ENCODE measurements at regions not wholly inside any gene's neighbourhood (a gene's known extent, or its start where the extent isn't known, plus 50 kb on each side); places are given as distances from the start of the nearest gene placed in this dataset.

DNA sequence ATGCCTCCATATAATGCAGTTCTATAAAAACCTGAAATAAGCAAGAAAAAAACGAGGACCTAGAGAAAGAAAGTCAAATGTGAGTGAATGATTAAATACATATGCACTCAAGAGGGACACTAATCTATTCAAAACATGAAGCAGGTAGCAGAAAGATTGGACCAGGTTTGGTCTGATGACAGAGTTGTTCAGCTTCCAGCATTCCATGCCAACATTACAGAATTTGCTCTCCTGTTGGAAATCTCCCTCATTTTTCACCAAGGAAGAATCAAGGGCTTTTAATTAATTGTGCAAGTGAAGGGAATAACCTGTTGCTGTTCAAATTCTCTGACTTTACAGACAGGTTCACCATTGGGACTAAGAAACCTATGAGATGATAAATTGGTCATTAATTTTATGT lies 379.0 kb upstream of the RASGEF1B start:
- H4K5ac ChIP-seq (ENCODE audit: low read length), result no peak overlapping the region
- H2BK15ac ChIP-seq (replicated peaks; ENCODE audit: low read depth), result no peak overlapping the region
- no peaks in the 10 kb centered on the region for H3K79me2 ChIP-seq (ENCODE audit: control insufficient read depth, insufficient read depth, low read length)
- no peak overlapping the region for H3K4me3 ChIP-seq (ENCODE audit: low read length)
- no peaks in the 10 kb centered on the region for H3K4me1 ChIP-seq (ENCODE audit: control insufficient read depth, low read depth, low read length)
- H3K79me1 ChIP-seq (ENCODE audit: low read length), result no peaks in the 10 kb centered on the region
- no peaks in the 10 kb centered on the region for H3K27me3 ChIP-seq (ENCODE audit: insufficient read depth, low read length, poor library complexity)
- H3K36me3 ChIP-seq (ENCODE audit: control insufficient read depth, insufficient read depth, low read length), result no peaks in the 10 kb centered on the region
- no peak for DNase-seq
- no peak overlapping the region for H3K4ac ChIP-seq (ENCODE audit: low read depth, low read length)
- no peak overlapping the region for H4K8ac ChIP-seq (ENCODE audit: low read depth, low read length)
- WGBS (ENCODE audit: extremely low coverage, insufficient coverage, low lambda C conversion rate), result no CpG with 5 or more reads among the region's 1 CpG
- H3K56ac ChIP-seq (ENCODE audit: low read length), result no peak overlapping the region
- H3K18ac ChIP-seq (ENCODE audit: low read length), result no peak overlapping the region
- H2BK5ac ChIP-seq (ENCODE audit: low read length), result no peak overlapping the region
- no peak overlapping the region for H2BK120ac ChIP-seq (ENCODE audit: low read depth, low read length)
- no peak overlapping the region for H2AK5ac ChIP-seq (ENCODE audit: low read length)
- no peak overlapping the region for H3K23ac ChIP-seq (ENCODE audit: low read length)
- H3K4me2 ChIP-seq (ENCODE audit: low read length), result no peak overlapping the region
- no peak overlapping the region for H3K27ac ChIP-seq (ENCODE audit: low read depth, low read length)
- H3K9ac ChIP-seq (ENCODE audit: low read length), result no peak overlapping the region

DNA sequence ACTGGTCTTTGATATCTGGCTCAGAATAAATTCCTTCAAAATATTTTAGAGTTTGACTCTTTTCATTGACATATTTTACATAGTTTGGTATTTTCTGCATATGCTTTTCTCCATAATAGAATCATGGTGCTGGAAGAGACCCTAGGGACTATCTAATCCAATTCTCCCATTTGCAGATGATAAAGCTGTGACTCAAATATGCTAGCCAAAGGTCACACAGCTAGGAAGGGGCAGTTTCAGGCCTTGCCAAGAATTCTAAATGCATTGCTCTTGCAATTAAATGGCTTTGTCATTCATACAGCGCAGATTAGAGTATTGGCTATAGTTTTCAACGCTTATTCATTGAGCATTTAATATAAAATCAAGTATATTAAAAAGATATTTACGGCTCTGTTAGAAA lies 374.1 kb upstream of the RASGEF1B start:
- Histone ChIP-seq H3K23ac (ENCODE audit: low read length) (no peak overlapping the region), H3K4ac (ENCODE audit: low read depth, low read length) (no peak overlapping the region), H3K27ac (ENCODE audit: low read depth, low read length) (peak overlapping the region; percentile 16), H2BK120ac (ENCODE audit: low read depth, low read length) (no peak overlapping the region), H4K5ac (ENCODE audit: low read length) (no peak overlapping the region), H3K4me2 (ENCODE audit: low read length) (no peak overlapping the region), H3K56ac (ENCODE audit: low read length) (no peak overlapping the region), H3K4me1 (ENCODE audit: control insufficient read depth, low read depth, low read length) (peaks cover 3% of the 10 kb centered on the region), H2BK5ac (ENCODE audit: low read length) (peak overlapping the region; percentile 41), H3K4me3 (ENCODE audit: low read length) (no peak overlapping the region), H3K18ac (ENCODE audit: low read length) (no peak overlapping the region), H2AK5ac (ENCODE audit: low read length) (no peak overlapping the region), H3K27me3 (ENCODE audit: insufficient read depth, low read length, poor library complexity) (no peaks in the 10 kb centered on the region), H4K8ac (ENCODE audit: low read depth, low read length) (no peak overlapping the region), H3K79me1 (ENCODE audit: low read length) (no peaks in the 10 kb centered on the region), H3K36me3 (ENCODE audit: control insufficient read depth, insufficient read depth, low read length) (no peaks in the 10 kb centered on the region), H2BK15ac (replicated peaks; ENCODE audit: low read depth) (no peak overlapping the region), H3K79me2 (ENCODE audit: control insufficient read depth, insufficient read depth, low read length) (no peaks in the 10 kb centered on the region), H3K9ac (ENCODE audit: low read length) (no peak overlapping the region)
- DNase-seq, result peak; percentile 73
- WGBS (ENCODE audit: extremely low coverage, insufficient coverage, low lambda C conversion rate), result 100% methylated on average over 1 of the region's 3 CpGs

- H3K36me3 ChIP-seq (ENCODE audit: control insufficient read depth, insufficient read depth, low read length), result no peaks in the 10 kb centered on the region
- H3K23ac ChIP-seq (ENCODE audit: low read length), result no peak overlapping the region
- no peak overlapping the region for H4K5ac ChIP-seq (ENCODE audit: low read length)
- H3K79me2 ChIP-seq (ENCODE audit: control insufficient read depth, insufficient read depth, low read length), result no peaks in the 10 kb centered on the region
- no peak overlapping the region for H4K8ac ChIP-seq (ENCODE audit: low read depth, low read length)
- H3K9ac ChIP-seq (ENCODE audit: low read length), result peak overlapping the region; percentile 25
- H2AK5ac ChIP-seq (ENCODE audit: low read length), result no peak overlapping the region
- H3K56ac ChIP-seq (ENCODE audit: low read length), result peak overlapping the region; percentile 78
- no peaks in the 10 kb centered on the region for H3K79me1 ChIP-seq (ENCODE audit: low read length)
- no peaks in the 10 kb centered on the region for H3K27me3 ChIP-seq (ENCODE audit: insufficient read depth, low read length, poor library complexity)
- no peak overlapping the region for H2BK120ac ChIP-seq (ENCODE audit: low read depth, low read length)
- H3K18ac ChIP-seq (ENCODE audit: low read length), result peak overlapping the region; percentile 92
- WGBS (ENCODE audit: extremely low coverage, insufficient coverage, low lambda C conversion rate), result no CpG with 5 or more reads among the region's 2 CpGs
- H3K4me2 ChIP-seq (ENCODE audit: low read length), result no peak overlapping the region
- no peak overlapping the region for H3K4ac ChIP-seq (ENCODE audit: low read depth, low read length)
- no peak overlapping the region for H3K4me3 ChIP-seq (ENCODE audit: low read length)
- peak overlapping the region; percentile 80 for H3K27ac ChIP-seq (ENCODE audit: low read depth, low read length)
- H3K4me1 ChIP-seq (ENCODE audit: control insufficient read depth, low read depth, low read length), result peaks cover 3% of the 10 kb centered on the region
- peak overlapping the region; percentile 85 for H2BK15ac ChIP-seq (replicated peaks; ENCODE audit: low read depth)
- peak; percentile 97 for DNase-seq
- peak overlapping the region; percentile 82 for H2BK5ac ChIP-seq (ENCODE audit: low read length)
Measured at GRCh38 chr4:81845273-81845672, 373.6 kb upstream of the RASGEF1B start.

DNA sequence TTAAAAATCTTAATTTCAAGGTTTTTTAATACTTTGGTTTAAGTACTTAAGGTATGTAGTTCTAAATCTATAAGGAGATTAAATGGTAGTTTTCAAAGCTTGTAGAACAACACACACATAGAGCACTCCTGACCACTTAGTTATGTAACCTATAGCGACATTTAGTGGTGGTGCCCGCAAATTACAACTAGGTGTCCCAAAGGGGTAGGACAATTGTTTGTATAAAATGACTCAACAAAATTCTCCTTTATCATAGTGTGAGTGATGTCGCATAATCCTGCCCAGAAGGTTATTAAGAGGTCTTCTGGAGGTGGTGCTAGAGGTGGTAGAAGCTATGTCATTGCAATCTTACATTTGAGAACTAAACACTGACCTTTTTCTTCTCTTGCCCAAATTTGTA lies 373.0 kb upstream of the RASGEF1B start:
- peak; percentile 95 for DNase-seq
- no peak overlapping the region for H3K4me3 ChIP-seq (ENCODE audit: low read length)
- no peaks in the 10 kb centered on the region for H3K27me3 ChIP-seq (ENCODE audit: insufficient read depth, low read length, poor library complexity)
- H3K27ac ChIP-seq (ENCODE audit: low read depth, low read length), result peak overlapping the region; percentile 80
- H2AK5ac ChIP-seq (ENCODE audit: low read length), result no peak overlapping the region
- peaks cover 3% of the 10 kb centered on the region for H3K4me1 ChIP-seq (ENCODE audit: control insufficient read depth, low read depth, low read length)
- peak overlapping the region; percentile 92 for H3K18ac ChIP-seq (ENCODE audit: low read length)
- no CpG with 5 or more reads among the region's 3 CpGs for WGBS (ENCODE audit: extremely low coverage, insufficient coverage, low lambda C conversion rate)
- no peak overlapping the region for H4K5ac ChIP-seq (ENCODE audit: low read length)
- no peak overlapping the region for H4K8ac ChIP-seq (ENCODE audit: low read depth, low read length)
- H3K79me1 ChIP-seq (ENCODE audit: low read length), result no peaks in the 10 kb centered on the region
- peak overlapping the region; percentile 78 for H3K56ac ChIP-seq (ENCODE audit: low read length)
- no peak overlapping the region for H3K4me2 ChIP-seq (ENCODE audit: low read length)
- peak overlapping the region; percentile 25 for H3K9ac ChIP-seq (ENCODE audit: low read length)
- peak overlapping the region; percentile 85 for H2BK15ac ChIP-seq (replicated peaks; ENCODE audit: low read depth)
- H2BK5ac ChIP-seq (ENCODE audit: low read length), result peak overlapping the region; percentile 82
- H3K79me2 ChIP-seq (ENCODE audit: control insufficient read depth, insufficient read depth, low read length), result no peaks in the 10 kb centered on the region
- no peak overlapping the region for H3K23ac ChIP-seq (ENCODE audit: low read length)
- H2BK120ac ChIP-seq (ENCODE audit: low read depth, low read length), result no peak overlapping the region
- H3K36me3 ChIP-seq (ENCODE audit: control insufficient read depth, insufficient read depth, low read length), result no peaks in the 10 kb centered on the region
- no peak overlapping the region for H3K4ac ChIP-seq (ENCODE audit: low read depth, low read length)

- H3K23ac ChIP-seq (ENCODE audit: low read length), result no peak overlapping the region
- H3K4me3 ChIP-seq (ENCODE audit: low read length), result no peak overlapping the region
- H3K9ac ChIP-seq (ENCODE audit: low read length), result no peak overlapping the region
- no peaks in the 10 kb centered on the region for H3K4me1 ChIP-seq (ENCODE audit: control insufficient read depth, low read depth, low read length)
- H2BK15ac ChIP-seq (replicated peaks; ENCODE audit: low read depth), result no peak overlapping the region
- DNase-seq, result no peak
- H2BK120ac ChIP-seq (ENCODE audit: low read depth, low read length), result no peak overlapping the region
- H3K4me2 ChIP-seq (ENCODE audit: low read length), result no peak overlapping the region
- H3K79me1 ChIP-seq (ENCODE audit: low read length), result no peaks in the 10 kb centered on the region
- no peak overlapping the region for H3K56ac ChIP-seq (ENCODE audit: low read length)
- H3K4ac ChIP-seq (ENCODE audit: low read depth, low read length), result no peak overlapping the region
- no CpG with 5 or more reads among the region's 1 CpG for WGBS (ENCODE audit: extremely low coverage, insufficient coverage, low lambda C conversion rate)
- H2BK5ac ChIP-seq (ENCODE audit: low read length), result no peak overlapping the region
- H4K8ac ChIP-seq (ENCODE audit: low read depth, low read length), result no peak overlapping the region
- no peak overlapping the region for H2AK5ac ChIP-seq (ENCODE audit: low read length)
- no peak overlapping the region for H3K27ac ChIP-seq (ENCODE audit: low read depth, low read length)
- H3K27me3 ChIP-seq (ENCODE audit: insufficient read depth, low read length, poor library complexity), result no peaks in the 10 kb centered on the region
- H3K36me3 ChIP-seq (ENCODE audit: control insufficient read depth, insufficient read depth, low read length), result no peaks in the 10 kb centered on the region
- no peak overlapping the region for H3K18ac ChIP-seq (ENCODE audit: low read length)
- no peaks in the 10 kb centered on the region for H3K79me2 ChIP-seq (ENCODE audit: control insufficient read depth, insufficient read depth, low read length)
- H4K5ac ChIP-seq (ENCODE audit: low read length), result no peak overlapping the region
Measured at GRCh38 chr4:81839347-81840042, 367.8 kb upstream of the RASGEF1B start.

DNA sequence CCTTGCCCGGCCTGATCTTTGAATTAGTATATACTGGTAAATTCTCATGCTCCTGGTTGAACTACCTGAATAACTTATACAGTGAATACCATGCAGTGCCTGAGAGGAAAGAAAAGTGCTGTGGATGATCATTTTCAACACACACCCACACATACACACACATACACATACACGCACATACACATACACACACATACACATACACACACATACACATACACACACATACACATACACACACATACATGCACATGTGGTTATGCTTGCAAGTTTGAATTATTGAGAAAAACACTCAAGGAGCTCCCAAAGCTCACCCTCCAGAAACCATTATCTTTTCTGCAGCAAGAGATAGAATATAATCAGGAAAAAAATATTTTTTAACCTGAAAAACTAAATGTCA lies 366.9 kb upstream of the RASGEF1B start:
- H2BK120ac ChIP-seq (ENCODE audit: low read depth, low read length), result no peak overlapping the region
- H3K27ac ChIP-seq (ENCODE audit: low read depth, low read length), result no peak overlapping the region
- no peaks in the 10 kb centered on the region for H3K36me3 ChIP-seq (ENCODE audit: control insufficient read depth, insufficient read depth, low read length)
- no peaks in the 10 kb centered on the region for H3K4me1 ChIP-seq (ENCODE audit: control insufficient read depth, low read depth, low read length)
- H3K4me2 ChIP-seq (ENCODE audit: low read length), result no peak overlapping the region
- WGBS (ENCODE audit: extremely low coverage, insufficient coverage, low lambda C conversion rate), result 89% methylated on average over 1 of the region's 2 CpGs
- H3K4ac ChIP-seq (ENCODE audit: low read depth, low read length), result no peak overlapping the region
- no peaks in the 10 kb centered on the region for H3K79me1 ChIP-seq (ENCODE audit: low read length)
- H3K4me3 ChIP-seq (ENCODE audit: low read length), result no peak overlapping the region
- no peaks in the 10 kb centered on the region for H3K79me2 ChIP-seq (ENCODE audit: control insufficient read depth, insufficient read depth, low read length)
- no peak overlapping the region for H2BK15ac ChIP-seq (replicated peaks; ENCODE audit: low read depth)
- H2AK5ac ChIP-seq (ENCODE audit: low read length), result no peak overlapping the region
- no peak overlapping the region for H4K8ac ChIP-seq (ENCODE audit: low read depth, low read length)
- H3K56ac ChIP-seq (ENCODE audit: low read length), result no peak overlapping the region
- no peak for DNase-seq
- H3K23ac ChIP-seq (ENCODE audit: low read length), result no peak overlapping the region
- H2BK5ac ChIP-seq (ENCODE audit: low read length), result no peak overlapping the region
- H3K9ac ChIP-seq (ENCODE audit: low read length), result no peak overlapping the region
- H3K27me3 ChIP-seq (ENCODE audit: insufficient read depth, low read length, poor library complexity), result no peaks in the 10 kb centered on the region
- H4K5ac ChIP-seq (ENCODE audit: low read length), result no peak overlapping the region
- no peak overlapping the region for H3K18ac ChIP-seq (ENCODE audit: low read length)

All from mesendoderm (in vitro differentiated cells).